Neural crest cell (in vitro differentiated cells): ENCODE measurements at regions not wholly inside any gene's neighbourhood (a gene's known extent, or its start where the extent isn't known, plus 50 kb on each side); places are given as distances from the start of the nearest gene placed in this dataset.

Experiments used
- DNase-seq: peaks from one replicate; pipeline ENCODE4 v3.0.0; 2021; ENCODE audit warnings: low read depth, mixed read lengths, low spot score
- H3K27ac Mint-ChIP-seq: one replicate; pipeline ENCODE4 v1.8.0; 2021; ENCODE audit warnings: mild to moderate bottlenecking, mixed read lengths; ENCODE audit not compliant: unreplicated experiment
- H3K27me3 Mint-ChIP-seq: 2 replicates; pipeline ENCODE4 v1.8.0; 2021; ENCODE audit warnings: low read depth, mild to moderate bottlenecking, mixed read lengths
- H3K36me3 Mint-ChIP-seq: 2 replicates; pipeline ENCODE4 v1.8.0; 2021; ENCODE audit warnings: low read depth, mild to moderate bottlenecking, mixed read lengths
- H3K4me1 Mint-ChIP-seq: 2 replicates; pipeline ENCODE4 v1.8.0; 2021; ENCODE audit warnings: mixed read lengths
- H3K4me3 Mint-ChIP-seq: one replicate; pipeline ENCODE4 v1.8.0; 2021; ENCODE audit warnings: mild to moderate bottlenecking, mixed read lengths
- H3K9me3 Mint-ChIP-seq: 2 replicates; pipeline ENCODE4 v1.8.0; 2021; ENCODE audit warnings: mixed read lengths
- TF ChIP-seq, protein P1 (sequence below): fragments of 200-600 bp; sonication (generic); conservative IDR thresholded peaks from 2 replicates; pipeline ENCODE4 v1.5.0; 2021; ENCODE audit warnings: antibody characterized with exemption, mild to moderate bottlenecking

DNA sequence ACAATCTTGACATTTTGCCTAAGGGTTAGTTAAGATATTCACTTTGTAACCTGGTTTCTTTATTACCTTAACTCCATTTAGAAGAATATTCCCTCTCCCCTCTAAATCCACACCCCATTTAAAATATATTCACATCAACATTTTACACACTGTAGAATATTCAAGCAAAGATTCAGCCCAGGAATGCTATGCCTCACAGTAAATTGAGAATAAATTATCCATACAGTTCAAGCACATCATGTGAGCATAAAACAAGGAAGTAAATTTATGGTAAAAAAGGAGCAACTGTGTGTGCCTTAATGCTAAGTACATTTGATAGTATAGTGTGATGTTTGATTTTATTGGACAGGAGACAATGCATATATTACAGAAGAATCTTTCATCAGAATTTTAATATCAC is 806.6 kb upstream of the KIF2B start:
- no peak overlapping the region for H3K4me3 Mint-ChIP-seq
- H3K27ac Mint-ChIP-seq, result no peak overlapping the region
- H3K4me1 Mint-ChIP-seq, result peaks cover 6% of the 10 kb centered on the region
- H3K9me3 Mint-ChIP-seq, result peaks cover 8% of the 10 kb centered on the region
- TF ChIP-seq, protein P1, sequence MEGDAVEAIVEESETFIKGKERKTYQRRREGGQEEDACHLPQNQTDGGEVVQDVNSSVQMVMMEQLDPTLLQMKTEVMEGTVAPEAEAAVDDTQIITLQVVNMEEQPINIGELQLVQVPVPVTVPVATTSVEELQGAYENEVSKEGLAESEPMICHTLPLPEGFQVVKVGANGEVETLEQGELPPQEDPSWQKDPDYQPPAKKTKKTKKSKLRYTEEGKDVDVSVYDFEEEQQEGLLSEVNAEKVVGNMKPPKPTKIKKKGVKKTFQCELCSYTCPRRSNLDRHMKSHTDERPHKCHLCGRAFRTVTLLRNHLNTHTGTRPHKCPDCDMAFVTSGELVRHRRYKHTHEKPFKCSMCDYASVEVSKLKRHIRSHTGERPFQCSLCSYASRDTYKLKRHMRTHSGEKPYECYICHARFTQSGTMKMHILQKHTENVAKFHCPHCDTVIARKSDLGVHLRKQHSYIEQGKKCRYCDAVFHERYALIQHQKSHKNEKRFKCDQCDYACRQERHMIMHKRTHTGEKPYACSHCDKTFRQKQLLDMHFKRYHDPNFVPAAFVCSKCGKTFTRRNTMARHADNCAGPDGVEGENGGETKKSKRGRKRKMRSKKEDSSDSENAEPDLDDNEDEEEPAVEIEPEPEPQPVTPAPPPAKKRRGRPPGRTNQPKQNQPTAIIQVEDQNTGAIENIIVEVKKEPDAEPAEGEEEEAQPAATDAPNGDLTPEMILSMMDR, result no peak
- no peaks in the 10 kb centered on the region for H3K27me3 Mint-ChIP-seq
- H3K36me3 Mint-ChIP-seq, result no peaks in the 10 kb centered on the region
- DNase-seq, result no peak

DNA sequence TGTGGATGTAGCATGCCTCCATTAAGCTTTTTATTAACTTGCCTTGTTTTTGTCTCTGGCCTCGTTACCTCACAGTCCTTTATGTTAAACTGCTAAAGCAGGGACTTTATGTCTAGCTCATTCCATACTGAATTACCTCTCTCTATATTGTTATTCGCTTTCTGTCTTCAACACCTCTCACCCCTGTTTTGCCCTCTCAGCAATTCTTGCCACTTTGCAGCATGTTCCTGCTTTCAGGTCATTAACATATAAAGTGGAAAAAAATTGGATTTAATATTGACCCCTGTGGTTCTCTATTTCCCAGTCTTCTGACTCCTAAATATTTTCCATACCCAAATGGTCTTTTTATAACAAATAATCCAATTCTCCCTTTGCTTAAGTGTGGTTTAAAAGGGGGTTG is 810.4 kb upstream of the KIF2B start:
- TF ChIP-seq, protein P1, result no peak
- Mint-ChIP-seq H3K4me3 (no peak overlapping the region), H3K27ac (no peak overlapping the region), H3K27me3 (no peaks in the 10 kb centered on the region), H3K9me3 (no peaks in the 10 kb centered on the region), H3K4me1 (peaks cover 6% of the 10 kb centered on the region), H3K36me3 (no peaks in the 10 kb centered on the region)
- no peak for DNase-seq

DNA sequence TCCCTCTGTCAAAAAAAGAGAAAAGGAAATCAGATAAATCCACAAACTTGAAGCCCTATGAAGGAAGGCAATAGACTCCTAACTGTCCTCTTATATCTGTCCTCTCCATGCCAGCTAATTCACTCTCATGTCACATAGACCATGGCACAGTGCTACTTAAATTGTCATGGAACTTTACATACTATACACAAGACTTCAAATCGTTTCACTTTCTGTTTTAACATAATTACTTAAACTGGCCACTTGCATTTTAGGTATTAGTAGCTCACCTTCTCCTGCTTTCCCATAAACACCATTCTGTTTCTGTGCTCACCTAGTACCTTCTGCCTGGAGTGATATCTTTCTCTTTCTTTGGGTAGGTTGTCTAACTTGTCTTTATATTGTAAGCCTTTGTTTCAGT is 816.7 kb upstream of the KIF2B start:
- TF ChIP-seq, protein P1, result no peak
- Mint-ChIP-seq H3K36me3 (no peaks in the 10 kb centered on the region), H3K9me3 (peaks cover 3% of the 10 kb centered on the region), H3K4me3 (no peak overlapping the region), H3K27ac (no peak overlapping the region), H3K4me1 (no peaks in the 10 kb centered on the region), H3K27me3 (no peaks in the 10 kb centered on the region)
- no peak for DNase-seq

DNA sequence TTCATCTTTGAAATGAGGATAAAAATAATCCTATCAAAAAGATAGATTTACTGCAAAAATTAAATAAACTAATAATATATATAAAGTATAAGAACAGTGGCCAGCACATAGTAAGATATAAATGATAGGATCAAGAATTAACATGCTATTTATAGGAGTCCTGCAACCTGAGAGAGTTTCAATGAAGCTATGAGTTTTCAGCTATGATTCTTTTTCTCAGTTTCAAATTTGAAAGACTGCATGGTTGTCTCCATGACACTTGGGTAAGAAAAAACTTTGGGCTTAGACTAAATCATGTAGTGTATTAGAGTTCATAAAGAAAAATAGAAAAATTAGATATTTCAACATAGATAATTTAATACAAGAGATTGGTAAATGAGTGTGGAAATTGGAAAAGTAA is 817.8 kb upstream of the KIF2B start:
- TF ChIP-seq, protein P1, result no peak
- Mint-ChIP-seq H3K27ac (no peak overlapping the region), H3K4me3 (no peak overlapping the region), H3K36me3 (no peaks in the 10 kb centered on the region), H3K27me3 (no peaks in the 10 kb centered on the region), H3K9me3 (peaks cover 3% of the 10 kb centered on the region), H3K4me1 (no peaks in the 10 kb centered on the region)
- no peak for DNase-seq

DNA sequence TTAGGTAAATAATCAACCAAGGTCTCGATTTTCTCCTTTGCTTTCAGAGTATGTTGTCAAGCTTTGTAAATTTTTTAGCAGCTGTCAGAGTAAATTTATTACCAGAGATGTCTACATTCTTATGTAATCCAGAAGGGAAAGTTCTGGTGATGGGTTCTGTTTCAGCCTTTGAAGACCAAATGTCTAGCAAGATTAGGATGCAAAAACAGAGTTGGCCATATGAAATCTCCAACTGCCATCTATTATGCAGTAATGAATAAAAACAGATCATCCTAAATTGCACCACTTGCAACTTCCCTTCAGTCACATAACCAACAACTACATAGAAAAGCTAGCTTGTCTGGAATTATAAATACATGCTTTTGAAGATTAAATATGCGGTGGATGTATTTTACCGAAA is 826.8 kb upstream of the KIF2B start:
- Mint-ChIP-seq H3K9me3 (no peaks in the 10 kb centered on the region), H3K36me3 (no peaks in the 10 kb centered on the region), H3K27ac (no peak overlapping the region), H3K27me3 (no peaks in the 10 kb centered on the region), H3K4me1 (no peaks in the 10 kb centered on the region), H3K4me3 (no peak overlapping the region)
- no peak for DNase-seq
- TF ChIP-seq, protein P1, result no peak

DNA sequence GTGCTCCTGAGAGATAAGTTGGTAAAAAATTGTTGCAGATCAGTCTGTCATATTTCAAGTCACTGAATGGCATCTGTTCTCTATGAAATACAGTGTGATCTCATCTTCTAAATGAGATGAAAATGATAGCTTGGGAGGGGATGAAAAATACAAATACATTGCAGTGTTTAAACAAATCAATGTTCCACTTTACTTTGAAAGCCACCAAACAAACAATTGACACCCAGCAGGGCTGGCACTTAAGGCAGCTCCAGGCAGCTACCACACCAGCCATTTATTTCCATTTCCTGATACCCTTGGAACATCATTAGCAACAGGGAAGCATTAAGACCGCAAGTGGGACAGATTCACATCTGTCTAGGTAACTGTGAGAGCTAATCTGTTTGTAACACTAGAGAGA is 827.6 kb upstream of the KIF2B start:
- Mint-ChIP-seq H3K27ac (no peak overlapping the region), H3K4me1 (no peaks in the 10 kb centered on the region), H3K4me3 (no peak overlapping the region), H3K9me3 (no peaks in the 10 kb centered on the region), H3K36me3 (no peaks in the 10 kb centered on the region), H3K27me3 (no peaks in the 10 kb centered on the region)
- no peak for DNase-seq
- TF ChIP-seq, protein P1, result no peak
